HG03175 (cell line): ENCODE measurements at regions not wholly inside any gene's neighbourhood (a gene's known extent, or its start where the extent isn't known, plus 50 kb on each side); places are given as distances from the start of the nearest gene placed in this dataset.

ENCODE experiments used
- ATAC-seq: cut with Tn5 transposase; IDR thresholded peaks from one replicate; pipeline ENCODE4 v1.9.1; 2021; ENCODE audit warnings: mild to moderate bottlenecking, moderate library complexity; ENCODE audit not compliant: unreplicated experiment

GRCh38 chr5:103621548-103621930, 59.0 kb upstream of the NUDT12 start:
- ATAC-seq: no peak

- no peak for ATAC-seq
Observed at GRCh38 chr5:103620851-103621547, 58.4 kb upstream of the NUDT12 start.

GRCh38 chr5:103617913-103618312, 55.3 kb upstream of the NUDT12 start:
- no peak for ATAC-seq

DNA sequence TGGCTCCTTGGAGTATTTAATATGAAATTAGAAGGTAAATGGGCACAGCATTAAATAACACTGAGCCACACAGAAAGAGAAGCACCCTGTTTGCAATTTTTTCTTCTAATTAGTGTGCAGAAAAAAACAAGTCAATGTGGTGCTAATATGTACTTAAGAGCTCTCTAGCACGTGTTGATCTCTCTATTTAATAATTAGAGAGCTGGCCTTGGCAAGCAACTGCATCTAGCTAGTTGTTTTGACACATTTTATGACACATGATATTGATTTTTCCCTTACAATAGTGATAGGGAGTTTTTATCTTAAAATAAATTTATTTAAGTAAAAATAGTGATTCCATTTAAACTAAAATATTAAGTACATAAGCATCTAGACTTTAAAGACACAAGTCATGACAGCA, 54.5 kb upstream of the NUDT12 start:
- ATAC-seq: no peak

GRCh38 chr5:103612545-103612944, 50.0 kb upstream of the NUDT12 start:
- ATAC-seq: no peak
